ENCODE measurements at regions not wholly inside any gene's neighbourhood (a gene's known extent, or its start where the extent isn't known, plus 50 kb on each side); places are given as distances from the start of the nearest gene placed in this dataset.

DNA sequence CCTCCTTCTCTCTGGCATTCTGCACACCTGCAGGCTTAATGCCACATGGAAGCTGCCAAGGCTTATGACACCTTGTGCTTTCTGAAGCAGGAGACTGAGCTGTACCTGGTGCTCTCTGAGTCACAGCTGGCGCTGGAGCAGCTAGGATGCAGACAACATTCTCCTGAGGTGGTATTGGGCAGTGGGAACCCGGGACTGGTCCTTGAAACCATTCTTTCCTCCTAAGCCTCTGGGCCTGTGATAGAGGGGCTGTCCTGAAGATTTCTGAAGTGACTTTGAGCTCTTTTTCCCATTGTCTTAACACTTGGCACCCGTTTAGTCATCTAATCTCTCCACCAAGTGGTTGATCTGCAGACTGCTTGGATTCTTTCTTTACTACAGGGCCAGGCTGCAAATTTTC, 508.4 kb downstream of the TFEC start:
- Histone ChIP-seq H3K27me3 (no peaks in the 10 kb centered on the region), H3K4me3 (replicated peaks in 1 of 3) (no peak overlapping the region), H3K27ac (no peak overlapping the region), H3K36me3 (no peaks in the 10 kb centered on the region), H3K4me1 (no peaks in the 10 kb centered on the region), H3K9me3 (no peaks in the 10 kb centered on the region)
- intact Hi-C loops (cut with DNase I) = no loop called here
- 88 to 97% methylated on average over 3 of the region's 3 CpGs for WGBS, 2 donors
- no peak for DNase-seq
- TF ChIP-seq, protein P1, sequence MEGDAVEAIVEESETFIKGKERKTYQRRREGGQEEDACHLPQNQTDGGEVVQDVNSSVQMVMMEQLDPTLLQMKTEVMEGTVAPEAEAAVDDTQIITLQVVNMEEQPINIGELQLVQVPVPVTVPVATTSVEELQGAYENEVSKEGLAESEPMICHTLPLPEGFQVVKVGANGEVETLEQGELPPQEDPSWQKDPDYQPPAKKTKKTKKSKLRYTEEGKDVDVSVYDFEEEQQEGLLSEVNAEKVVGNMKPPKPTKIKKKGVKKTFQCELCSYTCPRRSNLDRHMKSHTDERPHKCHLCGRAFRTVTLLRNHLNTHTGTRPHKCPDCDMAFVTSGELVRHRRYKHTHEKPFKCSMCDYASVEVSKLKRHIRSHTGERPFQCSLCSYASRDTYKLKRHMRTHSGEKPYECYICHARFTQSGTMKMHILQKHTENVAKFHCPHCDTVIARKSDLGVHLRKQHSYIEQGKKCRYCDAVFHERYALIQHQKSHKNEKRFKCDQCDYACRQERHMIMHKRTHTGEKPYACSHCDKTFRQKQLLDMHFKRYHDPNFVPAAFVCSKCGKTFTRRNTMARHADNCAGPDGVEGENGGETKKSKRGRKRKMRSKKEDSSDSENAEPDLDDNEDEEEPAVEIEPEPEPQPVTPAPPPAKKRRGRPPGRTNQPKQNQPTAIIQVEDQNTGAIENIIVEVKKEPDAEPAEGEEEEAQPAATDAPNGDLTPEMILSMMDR (IDR thresholded peaks at IDR 0.05) = no peak
- no peak for TF ChIP-seq POLR2A (IDR thresholded peaks at IDR 0.05)

DNA sequence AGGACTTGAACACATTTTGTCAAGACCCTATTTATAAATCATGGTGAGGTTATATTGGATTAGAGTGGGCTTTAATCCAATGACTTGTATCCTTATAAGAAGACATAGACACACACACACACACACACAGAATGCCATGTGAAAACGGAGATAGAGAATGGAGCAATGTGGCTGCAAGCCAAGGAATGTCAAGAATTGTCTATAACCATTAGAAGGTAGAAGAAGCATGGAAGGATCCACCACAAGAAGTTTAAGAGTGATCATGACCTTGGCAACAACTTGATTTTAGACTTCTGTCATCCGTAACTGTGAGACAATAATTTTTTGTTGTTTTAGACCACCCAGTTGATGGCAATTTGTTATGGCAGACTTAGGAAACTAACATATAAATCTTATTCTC, 514.2 kb downstream of the TFEC start:
- TF ChIP-seq, protein P1 (IDR thresholded peaks at IDR 0.05) = no peak
- no peak for TF ChIP-seq POLR2A (IDR thresholded peaks at IDR 0.05)
- Histone ChIP-seq H3K4me1 (no peaks in the 10 kb centered on the region), H3K27me3 (no peaks in the 10 kb centered on the region), H3K36me3 (no peaks in the 10 kb centered on the region), H3K9me3 (no peaks in the 10 kb centered on the region), H3K4me3 (replicated peaks in 1 of 3) (no peak overlapping the region), H3K27ac (no peak overlapping the region)
- 57 to 58% methylated on average over 2 of the region's 2 CpGs for WGBS, 2 donors
- intact Hi-C loops (cut with DNase I) = no loop called here
- no peak for DNase-seq

DNA sequence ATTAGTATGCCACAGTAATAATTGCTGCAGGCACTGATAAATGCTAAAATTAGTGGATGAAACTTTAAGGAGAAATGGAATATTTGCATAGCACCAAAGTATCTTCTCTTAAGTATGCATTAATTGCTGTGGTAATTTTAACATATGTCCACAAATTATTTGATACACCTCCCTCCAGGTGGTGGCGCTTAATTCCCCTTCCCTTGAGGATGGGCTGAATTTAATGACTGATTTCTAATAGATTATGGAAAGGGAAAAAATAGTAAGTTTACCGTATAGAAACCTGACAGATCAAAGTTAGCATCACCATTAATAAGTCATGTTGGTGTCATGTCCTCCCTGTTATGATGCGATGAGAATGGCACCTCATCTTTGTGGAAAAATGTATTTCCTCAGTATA, 519.2 kb downstream of the TFEC start:
- intact Hi-C loops (cut with DNase I) = no loop called here
- 95% methylated on average over 3 of the region's 3 CpGs for WGBS, 2 donors
- TF ChIP-seq POLR2A (IDR thresholded peaks at IDR 0.05) = no peak
- TF ChIP-seq, protein P1 (IDR thresholded peaks at IDR 0.05) = no peak
- Histone ChIP-seq H3K9me3 (no peaks in the 10 kb centered on the region), H3K4me3 (replicated peaks in 1 of 3) (no peak overlapping the region), H3K27ac (no peak overlapping the region), H3K36me3 (no peaks in the 10 kb centered on the region), H3K4me1 (no peaks in the 10 kb centered on the region), H3K27me3 (no peaks in the 10 kb centered on the region)
- DNase-seq = no peak

DNA sequence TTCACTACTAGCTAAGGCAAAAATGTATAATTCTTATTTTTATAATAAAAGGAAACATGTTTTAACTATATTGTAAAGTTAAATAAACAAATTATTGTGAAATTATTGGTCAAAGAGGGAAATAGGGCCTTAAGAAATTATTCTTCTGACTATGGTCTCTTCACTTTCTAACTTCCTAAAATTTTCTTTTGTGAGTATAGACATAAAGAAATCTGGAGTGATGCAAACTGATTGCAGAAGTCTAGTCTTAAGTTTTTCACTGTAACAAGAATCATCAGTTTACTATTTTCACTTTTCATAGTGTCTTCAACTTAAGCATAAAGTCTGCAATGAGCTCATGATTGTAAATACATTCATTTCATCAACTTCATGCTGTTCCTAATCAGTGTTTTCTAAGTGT, 525.4 kb downstream of the TFEC start:
- TF ChIP-seq, protein P1 (IDR thresholded peaks at IDR 0.05) = no peak
- no peak for TF ChIP-seq POLR2A (IDR thresholded peaks at IDR 0.05)
- Histone ChIP-seq H3K27me3 (no peaks in the 10 kb centered on the region), H3K4me3 (replicated peaks in 1 of 3) (no peak overlapping the region), H3K9me3 (no peaks in the 10 kb centered on the region), H3K36me3 (no peaks in the 10 kb centered on the region), H3K4me1 (no peaks in the 10 kb centered on the region), H3K27ac (no peak overlapping the region)
- intact Hi-C loops (cut with DNase I) = no loop called here
- DNase-seq = no peak

DNA sequence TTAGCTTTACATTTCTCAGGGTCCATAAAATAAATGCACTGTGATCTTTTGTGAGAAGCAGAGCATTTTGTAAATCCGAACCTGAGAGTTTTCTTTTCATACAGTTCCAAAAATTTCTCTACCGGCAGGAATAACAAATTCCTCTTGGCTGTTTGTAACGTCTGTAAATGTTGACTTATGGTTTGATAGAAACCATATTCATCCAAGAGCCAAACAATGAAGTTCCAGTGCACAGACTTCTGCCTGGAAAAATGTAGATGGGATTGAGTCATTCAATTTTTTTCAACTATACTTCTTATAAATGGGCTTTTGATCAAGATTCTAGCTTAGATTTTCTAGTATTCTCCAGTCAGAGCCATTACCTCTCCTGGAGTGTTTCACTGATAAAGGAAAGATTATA, 530.6 kb downstream of the TFEC start:
- Histone ChIP-seq H3K36me3 (no peaks in the 10 kb centered on the region), H3K27ac (no peak overlapping the region), H3K4me3 (replicated peaks in 1 of 3) (no peak overlapping the region), H3K9me3 (no peaks in the 10 kb centered on the region), H3K27me3 (no peaks in the 10 kb centered on the region), H3K4me1 (no peaks in the 10 kb centered on the region)
- no peak for DNase-seq
- WGBS, 2 donors = 70 to 71% methylated on average over 3 of the region's 3 CpGs
- intact Hi-C loops (cut with DNase I) = no loop called here
- TF ChIP-seq, protein P1 (IDR thresholded peaks at IDR 0.05) = no peak
- no peak for TF ChIP-seq POLR2A (IDR thresholded peaks at IDR 0.05)
